ENCODE measurements at regions not wholly inside any gene's neighbourhood (a gene's known extent, or its start where the extent isn't known, plus 50 kb on each side); places are given as distances from the start of the nearest gene placed in this dataset.

DNA sequence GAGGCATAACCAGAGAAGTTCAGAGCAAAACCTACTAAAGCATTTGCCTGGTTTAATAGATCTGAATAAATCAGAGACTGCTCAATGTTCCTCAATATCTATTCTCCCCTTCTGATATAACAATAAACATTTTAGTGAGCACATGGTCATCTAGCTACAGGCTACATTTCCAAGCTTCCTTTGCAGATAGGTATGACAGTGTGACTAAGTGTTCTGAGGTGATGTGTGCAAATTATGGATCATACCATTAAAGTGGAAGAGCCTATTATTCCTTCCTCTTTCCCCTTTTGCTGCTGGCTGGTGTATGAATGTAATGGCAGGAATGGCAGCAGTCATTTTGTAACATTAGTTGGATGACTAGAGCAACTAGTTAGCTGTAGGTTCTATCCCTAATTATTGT lies 285.8 kb upstream of the RASA1 start:
- H3K4me3 ChIP-seq (ENCODE audit: low read depth, low read length): no peak overlapping the region
- TF ChIP-seq, protein P1, sequence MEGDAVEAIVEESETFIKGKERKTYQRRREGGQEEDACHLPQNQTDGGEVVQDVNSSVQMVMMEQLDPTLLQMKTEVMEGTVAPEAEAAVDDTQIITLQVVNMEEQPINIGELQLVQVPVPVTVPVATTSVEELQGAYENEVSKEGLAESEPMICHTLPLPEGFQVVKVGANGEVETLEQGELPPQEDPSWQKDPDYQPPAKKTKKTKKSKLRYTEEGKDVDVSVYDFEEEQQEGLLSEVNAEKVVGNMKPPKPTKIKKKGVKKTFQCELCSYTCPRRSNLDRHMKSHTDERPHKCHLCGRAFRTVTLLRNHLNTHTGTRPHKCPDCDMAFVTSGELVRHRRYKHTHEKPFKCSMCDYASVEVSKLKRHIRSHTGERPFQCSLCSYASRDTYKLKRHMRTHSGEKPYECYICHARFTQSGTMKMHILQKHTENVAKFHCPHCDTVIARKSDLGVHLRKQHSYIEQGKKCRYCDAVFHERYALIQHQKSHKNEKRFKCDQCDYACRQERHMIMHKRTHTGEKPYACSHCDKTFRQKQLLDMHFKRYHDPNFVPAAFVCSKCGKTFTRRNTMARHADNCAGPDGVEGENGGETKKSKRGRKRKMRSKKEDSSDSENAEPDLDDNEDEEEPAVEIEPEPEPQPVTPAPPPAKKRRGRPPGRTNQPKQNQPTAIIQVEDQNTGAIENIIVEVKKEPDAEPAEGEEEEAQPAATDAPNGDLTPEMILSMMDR (IDR thresholded peaks at IDR 0.05; ENCODE audit: low read depth, low read length): no peak
- no peak overlapping the region for H3K27ac ChIP-seq (ENCODE audit: low read depth, low read length)
- no peak for DNase-seq (ENCODE audit: low read depth, low spot score)
- H3K27me3 ChIP-seq (ENCODE audit: control insufficient read depth, insufficient read depth, low read length): no peaks in the 10 kb centered on the region
- CTCF ChIA-PET: interaction anchor here (2.5 kb wide), 1 partner anchor 30 kb away, joined by 8 read pairs; no protein-coding TSS in a partner anchor
- no peaks in the 10 kb centered on the region for H3K9me3 ChIP-seq (ENCODE audit: control insufficient read depth, insufficient read depth, low read length)
- POLR2A ChIA-PET: no interaction called here

DNA sequence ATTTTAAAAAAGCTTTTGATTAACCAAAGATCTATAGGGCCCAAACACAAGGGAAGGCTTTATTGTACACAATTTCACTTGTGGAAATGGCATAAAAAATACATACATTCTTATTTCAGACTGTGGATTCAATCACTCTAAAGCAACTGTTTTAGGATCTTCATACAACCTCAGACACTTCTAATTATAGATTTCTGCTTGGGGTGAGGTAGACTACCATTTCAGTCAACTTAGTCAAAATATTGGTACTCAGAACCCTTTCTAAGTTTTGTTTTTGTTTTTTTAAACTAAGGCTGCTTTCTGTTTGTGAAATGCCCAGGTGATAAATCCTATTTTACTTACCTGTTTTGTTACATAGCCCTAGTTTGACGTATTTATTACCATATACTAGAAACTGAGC lies 284.5 kb upstream of the RASA1 start:
- H3K27ac ChIP-seq (ENCODE audit: low read depth, low read length): no peak overlapping the region
- no peaks in the 10 kb centered on the region for H3K27me3 ChIP-seq (ENCODE audit: control insufficient read depth, insufficient read depth, low read length)
- TF ChIP-seq, protein P1 (IDR thresholded peaks at IDR 0.05; ENCODE audit: low read depth, low read length): no peak
- ChIA-PET CTCF (interaction anchor here (1.2 to 2.5 kb wide), 3 partner anchors 15 to 103 kb away, joined by 4 to 9 read pairs (median 8); no protein-coding TSS in a partner anchor), POLR2A (no interaction called here)
- H3K4me3 ChIP-seq (ENCODE audit: low read depth, low read length): no peak overlapping the region
- H3K9me3 ChIP-seq (ENCODE audit: control insufficient read depth, insufficient read depth, low read length): no peaks in the 10 kb centered on the region
- DNase-seq (ENCODE audit: low read depth, low spot score): no peak

DNA sequence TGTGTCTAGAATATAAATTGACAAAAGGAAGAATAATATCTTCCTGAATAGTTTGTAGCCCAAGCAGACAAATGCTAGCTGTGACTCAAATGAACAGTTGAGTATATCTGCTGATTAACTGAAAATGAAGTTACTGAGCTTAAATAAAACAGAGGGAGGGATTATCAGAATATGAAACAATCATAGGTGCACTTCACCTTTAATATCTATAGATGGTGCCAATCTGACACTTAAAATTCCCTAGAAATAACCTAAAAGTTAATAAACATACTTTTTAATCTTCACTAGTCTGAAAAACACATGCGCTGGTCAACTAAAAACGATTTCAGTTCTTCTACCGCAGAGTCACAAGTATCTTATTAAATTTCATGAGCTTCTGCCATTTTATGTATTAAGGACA lies 280.8 kb upstream of the RASA1 start:
- DNase-seq (ENCODE audit: low read depth, low spot score): no peak
- TF ChIP-seq, protein P1 (IDR thresholded peaks at IDR 0.05; ENCODE audit: low read depth, low read length): no peak
- POLR2A ChIA-PET: no interaction called here
- Histone ChIP-seq H3K27ac (ENCODE audit: low read depth, low read length) (no peak overlapping the region), H3K4me3 (ENCODE audit: low read depth, low read length) (no peak overlapping the region), H3K9me3 (ENCODE audit: control insufficient read depth, insufficient read depth, low read length) (no peaks in the 10 kb centered on the region), H3K27me3 (ENCODE audit: control insufficient read depth, insufficient read depth, low read length) (no peaks in the 10 kb centered on the region)
- CTCF ChIA-PET: interaction anchor here (0.6 to 1.2 kb wide), 4 partner anchors 18 to 106 kb away, joined by 3 to 4 read pairs (median 4); no protein-coding TSS in a partner anchor

DNA sequence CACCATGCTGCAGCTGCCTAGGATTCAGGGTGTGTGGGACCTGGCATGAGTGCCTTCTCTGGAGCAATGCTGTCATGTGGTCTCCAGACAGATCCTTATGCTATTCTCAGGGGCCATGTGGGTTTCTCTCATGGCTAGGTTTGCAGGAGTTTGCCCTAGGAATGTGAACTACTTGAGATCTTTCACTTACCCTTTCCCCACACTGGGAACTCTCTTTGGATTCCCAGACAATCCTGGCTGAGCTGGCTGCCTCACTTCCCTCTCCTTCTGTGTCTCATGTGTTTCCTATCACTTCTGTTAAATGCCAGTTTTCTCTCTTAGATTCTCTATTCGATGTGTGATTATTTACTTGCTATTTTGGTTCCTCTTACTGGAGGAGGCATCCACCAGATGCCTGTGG lies 270.2 kb upstream of the RASA1 start:
- no peak for DNase-seq (ENCODE audit: low read depth, low spot score)
- no peak overlapping the region for H3K27ac ChIP-seq (ENCODE audit: low read depth, low read length)
- no peak overlapping the region for H3K4me3 ChIP-seq (ENCODE audit: low read depth, low read length)
- ChIA-PET CTCF (no interaction called here), POLR2A (no interaction called here)
- TF ChIP-seq, protein P1 (IDR thresholded peaks at IDR 0.05; ENCODE audit: low read depth, low read length): no peak
- peaks cover 3% of the 10 kb centered on the region for H3K27me3 ChIP-seq (ENCODE audit: control insufficient read depth, insufficient read depth, low read length)
- peaks cover 3% of the 10 kb centered on the region; the same call in 1 of the 2 replicates for H3K9me3 ChIP-seq (ENCODE audit: control insufficient read depth, insufficient read depth, low read length)

DNA sequence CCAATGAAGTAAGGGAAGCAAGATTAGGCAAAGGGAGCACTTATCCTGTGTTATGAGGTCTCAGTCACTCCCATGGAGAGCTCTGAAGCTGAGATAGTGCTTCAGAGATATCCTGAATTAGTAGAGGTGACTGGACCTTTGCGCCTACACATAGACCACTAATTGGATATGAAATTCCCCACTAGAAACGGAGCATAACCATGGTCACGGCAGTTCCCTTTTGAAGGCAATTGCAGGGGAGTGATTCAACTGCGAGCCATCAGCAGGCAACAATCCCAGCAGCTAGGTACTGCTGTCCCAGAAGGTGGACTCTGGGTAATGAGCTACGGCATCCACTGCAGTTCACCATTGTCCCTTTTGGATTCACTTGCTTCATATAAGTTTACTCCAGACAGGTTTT lies 267.7 kb upstream of the RASA1 start:
- DNase-seq (ENCODE audit: low read depth, low spot score): no peak
- Histone ChIP-seq H3K9me3 (ENCODE audit: control insufficient read depth, insufficient read depth, low read length) (peaks cover 3% of the 10 kb centered on the region; the same call in 1 of the 2 replicates), H3K27ac (ENCODE audit: low read depth, low read length) (no peak overlapping the region), H3K4me3 (ENCODE audit: low read depth, low read length) (no peak overlapping the region), H3K27me3 (ENCODE audit: control insufficient read depth, insufficient read depth, low read length) (peaks cover 3% of the 10 kb centered on the region)
- ChIA-PET POLR2A (no interaction called here), CTCF (interaction anchor here (1.1 kb wide), 1 partner anchor 14 kb away, joined by 3 read pairs; no protein-coding TSS in a partner anchor)
- TF ChIP-seq, protein P1 (IDR thresholded peaks at IDR 0.05; ENCODE audit: low read depth, low read length): no peak
